BE2C (cell line): ENCODE measurements at regions not wholly inside any gene's neighbourhood (a gene's known extent, or its start where the extent isn't known, plus 50 kb on each side); places are given as distances from the start of the nearest gene placed in this dataset.

ENCODE experiments used
- DNase-seq: peaks from one replicate; pipeline ENCODE4 v3.0.0-alpha.2; 2020
- H3K27me3 ChIP-seq: fragments of 250-450 bp; sonication (Bioruptor Pico); 2 replicates; pipeline ENCODE4 v1.5.1; 2020; ENCODE audit warnings: mild to moderate bottlenecking
- H3K36me3 ChIP-seq: fragments of 250-450 bp; sonication (Bioruptor Pico); 2 replicates; pipeline ENCODE4 v1.5.1; 2020; ENCODE audit warnings: mild to moderate bottlenecking
- H3K4me1 ChIP-seq: fragments of 250-450 bp; sonication (Bioruptor Pico); 2 replicates; pipeline ENCODE4 v1.5.1; 2020
- H3K4me3 ChIP-seq: 2 replicates; pipeline ENCODE4 v1.5.1; 2011; ENCODE audit warnings: low read depth, low read length
- H3K9me3 ChIP-seq: fragments of 250-450 bp; sonication (Bioruptor Pico); 2 replicates; pipeline ENCODE4 v1.5.1; 2020
- TF ChIP-seq, protein P1 (sequence below): IDR thresholded peaks from 2 replicates; pipeline ENCODE4 v1.5.1; 2012; ENCODE audit warnings: mild to moderate bottlenecking, low read depth, low read length

DNA sequence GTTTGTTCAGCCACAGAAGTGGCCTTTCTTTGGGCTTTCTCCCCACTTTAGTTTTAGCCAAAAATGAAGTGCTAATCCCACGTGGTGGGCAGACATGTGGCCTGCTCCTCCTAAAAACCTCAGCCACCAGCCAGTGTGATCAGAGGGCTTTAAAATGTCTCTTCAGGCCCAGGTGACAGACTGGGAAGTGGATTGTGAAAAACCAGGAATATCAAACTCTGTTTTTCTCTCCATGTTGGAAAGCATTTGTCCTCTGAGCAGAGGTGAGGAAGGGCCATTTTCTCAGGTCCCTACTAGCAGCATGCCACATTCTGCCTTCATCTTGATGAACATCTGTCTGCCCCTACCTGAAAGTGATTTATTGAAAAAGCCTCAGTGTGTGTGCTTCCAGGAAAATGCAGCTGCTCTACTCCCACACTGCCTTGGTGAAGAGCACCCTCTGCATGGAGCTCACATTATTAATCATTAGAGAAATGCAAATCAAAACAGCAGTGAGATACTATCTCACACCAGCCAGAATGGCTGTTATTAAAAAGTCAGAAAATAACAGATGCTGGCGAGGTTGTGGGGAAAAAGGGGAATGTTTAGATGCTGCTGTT is 181.2 kb upstream of the DMAC1 start:
- no peak for DNase-seq
- H3K4me1 ChIP-seq = no peaks in the 10 kb centered on the region
- H3K9me3 ChIP-seq = no peaks in the 10 kb centered on the region
- H3K27me3 ChIP-seq = no peaks in the 10 kb centered on the region
- TF ChIP-seq, protein P1, sequence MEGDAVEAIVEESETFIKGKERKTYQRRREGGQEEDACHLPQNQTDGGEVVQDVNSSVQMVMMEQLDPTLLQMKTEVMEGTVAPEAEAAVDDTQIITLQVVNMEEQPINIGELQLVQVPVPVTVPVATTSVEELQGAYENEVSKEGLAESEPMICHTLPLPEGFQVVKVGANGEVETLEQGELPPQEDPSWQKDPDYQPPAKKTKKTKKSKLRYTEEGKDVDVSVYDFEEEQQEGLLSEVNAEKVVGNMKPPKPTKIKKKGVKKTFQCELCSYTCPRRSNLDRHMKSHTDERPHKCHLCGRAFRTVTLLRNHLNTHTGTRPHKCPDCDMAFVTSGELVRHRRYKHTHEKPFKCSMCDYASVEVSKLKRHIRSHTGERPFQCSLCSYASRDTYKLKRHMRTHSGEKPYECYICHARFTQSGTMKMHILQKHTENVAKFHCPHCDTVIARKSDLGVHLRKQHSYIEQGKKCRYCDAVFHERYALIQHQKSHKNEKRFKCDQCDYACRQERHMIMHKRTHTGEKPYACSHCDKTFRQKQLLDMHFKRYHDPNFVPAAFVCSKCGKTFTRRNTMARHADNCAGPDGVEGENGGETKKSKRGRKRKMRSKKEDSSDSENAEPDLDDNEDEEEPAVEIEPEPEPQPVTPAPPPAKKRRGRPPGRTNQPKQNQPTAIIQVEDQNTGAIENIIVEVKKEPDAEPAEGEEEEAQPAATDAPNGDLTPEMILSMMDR = no peak
- no peak overlapping the region for H3K4me3 ChIP-seq
- no peaks in the 10 kb centered on the region for H3K36me3 ChIP-seq

DNA sequence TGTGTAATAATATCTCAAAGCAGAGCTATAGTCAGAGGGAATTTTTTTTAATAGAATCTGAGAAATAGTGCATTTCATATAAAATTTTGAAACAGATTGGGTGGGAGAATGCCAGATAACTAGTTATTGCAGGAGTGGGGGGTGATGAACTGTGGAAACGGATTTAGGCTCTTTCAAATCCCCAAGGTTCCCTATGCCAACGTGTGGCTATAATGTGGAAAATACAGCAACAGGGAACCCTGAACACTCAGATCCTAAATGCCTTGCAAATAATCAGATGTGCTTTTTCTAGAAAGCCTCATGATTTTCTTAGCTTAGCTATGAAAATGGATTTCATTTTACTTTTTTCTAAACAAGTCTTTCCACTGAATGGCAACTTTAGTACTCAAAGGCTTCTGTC is 180.5 kb upstream of the DMAC1 start:
- Histone ChIP-seq H3K9me3 (no peaks in the 10 kb centered on the region), H3K4me3 (no peak overlapping the region), H3K36me3 (no peaks in the 10 kb centered on the region), H3K4me1 (no peaks in the 10 kb centered on the region), H3K27me3 (no peaks in the 10 kb centered on the region)
- no peak for DNase-seq
- TF ChIP-seq, protein P1 = no peak

DNA sequence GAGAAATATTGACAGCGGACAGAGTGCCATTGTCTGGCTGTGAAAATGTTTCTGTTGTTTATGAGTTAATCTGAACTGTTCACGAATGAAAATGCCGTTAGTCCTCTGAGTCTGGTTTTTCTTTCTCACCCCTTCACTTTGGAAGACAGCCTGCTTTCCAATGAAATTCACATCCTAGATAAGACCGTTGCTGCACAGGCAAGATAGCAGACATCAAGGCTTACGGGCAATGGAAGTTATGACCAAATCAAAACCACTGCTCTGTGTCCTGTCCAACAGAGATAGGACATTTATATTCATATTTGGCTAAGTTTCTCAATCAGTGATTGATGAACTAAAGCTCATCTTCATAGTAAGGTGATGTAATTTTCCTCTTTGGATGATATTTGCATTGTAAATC is 180.0 kb upstream of the DMAC1 start:
- TF ChIP-seq, protein P1 = no peak
- no peaks in the 10 kb centered on the region for H3K9me3 ChIP-seq

DNA sequence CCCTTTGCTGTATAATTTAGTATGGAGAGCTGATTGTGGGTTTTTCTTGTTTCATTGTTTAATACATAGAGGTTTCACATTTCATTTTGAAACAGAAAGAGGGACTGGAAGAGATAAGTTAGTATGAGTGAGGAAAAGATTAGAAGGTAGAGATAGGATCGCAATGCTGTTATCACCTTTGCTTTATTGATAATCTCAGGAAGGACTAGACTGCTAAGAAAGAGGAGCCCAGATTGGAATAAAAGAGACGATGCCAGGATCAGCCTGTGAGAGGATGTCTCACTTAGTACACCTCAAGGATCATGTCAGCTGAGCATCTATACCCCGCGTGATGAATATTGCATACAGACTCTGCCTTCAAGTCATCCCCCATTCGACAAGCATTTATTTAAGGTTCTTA is 178.0 kb upstream of the DMAC1 start:
- Histone ChIP-seq H3K4me3 (no peak overlapping the region), H3K4me1 (no peaks in the 10 kb centered on the region)
- DNase-seq = no peak

More for the DNA sequence above, 180.0 kb upstream of the DMAC1 start:
- H3K27me3 ChIP-seq = no peaks in the 10 kb centered on the region
- DNase-seq = no peak
- no peak overlapping the region for H3K4me3 ChIP-seq
- H3K4me1 ChIP-seq = no peaks in the 10 kb centered on the region
- no peaks in the 10 kb centered on the region for H3K36me3 ChIP-seq

DNA sequence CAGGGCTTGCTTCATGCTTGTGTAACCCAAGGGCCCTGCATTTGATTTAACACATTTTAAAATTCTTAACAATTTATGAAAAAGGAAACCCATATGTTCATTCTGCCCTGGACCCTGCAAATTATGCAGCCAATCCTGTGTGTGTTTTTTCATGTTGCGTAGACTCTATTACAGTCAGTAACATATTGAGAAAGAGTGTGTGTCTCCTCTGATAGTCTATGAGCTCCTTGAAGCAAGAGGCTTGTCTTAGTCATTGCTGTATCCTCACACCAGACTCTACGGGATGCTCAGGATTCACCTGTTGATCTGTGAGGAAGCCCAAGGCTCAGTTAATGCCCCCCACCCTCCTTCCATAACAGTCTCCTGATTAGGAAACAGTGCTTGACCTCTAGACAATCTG is 177.3 kb upstream of the DMAC1 start:
- TF ChIP-seq, protein P1 = no peak
- DNase-seq = no peak
- no peaks in the 10 kb centered on the region for H3K4me1 ChIP-seq

More for the DNA sequence above, 178.0 kb upstream of the DMAC1 start:
- TF ChIP-seq, protein P1 = no peak
- no peaks in the 10 kb centered on the region for H3K36me3 ChIP-seq
- no peaks in the 10 kb centered on the region for H3K9me3 ChIP-seq
- no peaks in the 10 kb centered on the region; the same call in 1 of the 2 replicates for H3K27me3 ChIP-seq

DNA sequence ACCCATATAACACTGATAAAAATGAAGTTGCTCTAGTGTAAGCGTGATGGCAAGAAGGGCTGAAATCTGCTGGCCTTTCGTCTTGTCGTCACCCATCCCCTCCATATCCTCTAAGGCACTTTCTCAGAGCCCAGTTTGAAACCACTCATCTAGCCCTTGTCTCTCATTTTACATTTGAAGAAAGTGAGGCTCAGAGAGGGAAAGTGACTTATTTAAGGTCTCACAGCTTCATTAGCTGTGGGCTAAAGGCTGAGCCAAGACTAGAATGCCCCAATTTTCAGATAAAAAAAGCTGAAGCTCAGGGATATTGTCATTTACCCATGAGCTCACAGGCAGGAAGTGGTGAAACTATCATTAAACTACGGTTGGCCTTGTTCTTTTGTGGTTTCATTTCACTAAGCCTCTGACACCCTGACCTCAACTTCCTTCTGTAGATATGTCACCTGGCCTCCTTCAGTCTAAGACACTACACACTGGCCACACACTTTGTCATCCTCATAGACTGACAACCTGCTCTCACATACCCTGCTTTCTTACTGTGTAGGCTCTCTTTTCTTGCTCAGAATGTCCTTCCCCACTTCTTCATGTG is 176.7 kb upstream of the DMAC1 start:
- no peaks in the 10 kb centered on the region for H3K9me3 ChIP-seq
- no peak overlapping the region for H3K4me3 ChIP-seq
- no peak for DNase-seq
- TF ChIP-seq, protein P1 = no peak
- no peaks in the 10 kb centered on the region for H3K36me3 ChIP-seq
- no peaks in the 10 kb centered on the region for H3K4me1 ChIP-seq
- no peaks in the 10 kb centered on the region; the same call in 1 of the 2 replicates for H3K27me3 ChIP-seq

More for the DNA sequence above, 177.3 kb upstream of the DMAC1 start:
- no peaks in the 10 kb centered on the region; the same call in 1 of the 2 replicates for H3K27me3 ChIP-seq
- no peak overlapping the region for H3K4me3 ChIP-seq
- no peaks in the 10 kb centered on the region for H3K9me3 ChIP-seq
- no peaks in the 10 kb centered on the region for H3K36me3 ChIP-seq
